Chondrocyte (in vitro differentiated cells): ENCODE measurements at regions not wholly inside any gene's neighbourhood (a gene's known extent, or its start where the extent isn't known, plus 50 kb on each side); places are given as distances from the start of the nearest gene placed in this dataset.

Source experiments
- DNase-seq: peaks from one replicate; pipeline ENCODE4 v3.0.0; 2021; ENCODE audit warnings: mixed read lengths, low spot score
- H3K27ac Mint-ChIP-seq: one replicate; pipeline ENCODE4 v1.8.0; 2021; ENCODE audit warnings: mild to moderate bottlenecking, moderate library complexity, mixed read lengths; ENCODE audit not compliant: unreplicated experiment
- H3K27me3 Mint-ChIP-seq: 2 replicates; pipeline ENCODE4 v1.8.0; 2021; ENCODE audit warnings: low read depth, mixed read lengths
- H3K36me3 Mint-ChIP-seq: 2 replicates; pipeline ENCODE4 v1.8.0; 2021; ENCODE audit warnings: low read depth, mixed read lengths
- H3K4me1 Mint-ChIP-seq: 2 replicates; pipeline ENCODE4 v1.8.0; 2021; ENCODE audit warnings: low read depth, mild to moderate bottlenecking, mixed read lengths
- H3K4me3 Mint-ChIP-seq: one replicate; pipeline ENCODE4 v1.8.0; 2021; ENCODE audit warnings: mild to moderate bottlenecking, moderate library complexity, mixed read lengths; ENCODE audit not compliant: unreplicated experiment
- H3K9me3 Mint-ChIP-seq: 2 replicates; pipeline ENCODE4 v1.8.0; 2021; ENCODE audit warnings: low read depth, mixed read lengths
- TF ChIP-seq, protein P1 (sequence below): fragments of 200-600 bp; sonication (generic); IDR thresholded peaks from 2 replicates; pipeline ENCODE4 v1.5.0; 2021; ENCODE audit warnings: antibody characterized with exemption, mild to moderate bottlenecking, moderate library complexity

- Mint-ChIP-seq H3K36me3 (no peaks in the 10 kb centered on the region), H3K9me3 (no peaks in the 10 kb centered on the region), H3K27me3 (peaks cover 2% of the 10 kb centered on the region), H3K4me1 (peaks cover 18% of the 10 kb centered on the region), H3K4me3 (peak overlapping the region; percentile 59), H3K27ac (no peak overlapping the region)
- TF ChIP-seq, protein P1, sequence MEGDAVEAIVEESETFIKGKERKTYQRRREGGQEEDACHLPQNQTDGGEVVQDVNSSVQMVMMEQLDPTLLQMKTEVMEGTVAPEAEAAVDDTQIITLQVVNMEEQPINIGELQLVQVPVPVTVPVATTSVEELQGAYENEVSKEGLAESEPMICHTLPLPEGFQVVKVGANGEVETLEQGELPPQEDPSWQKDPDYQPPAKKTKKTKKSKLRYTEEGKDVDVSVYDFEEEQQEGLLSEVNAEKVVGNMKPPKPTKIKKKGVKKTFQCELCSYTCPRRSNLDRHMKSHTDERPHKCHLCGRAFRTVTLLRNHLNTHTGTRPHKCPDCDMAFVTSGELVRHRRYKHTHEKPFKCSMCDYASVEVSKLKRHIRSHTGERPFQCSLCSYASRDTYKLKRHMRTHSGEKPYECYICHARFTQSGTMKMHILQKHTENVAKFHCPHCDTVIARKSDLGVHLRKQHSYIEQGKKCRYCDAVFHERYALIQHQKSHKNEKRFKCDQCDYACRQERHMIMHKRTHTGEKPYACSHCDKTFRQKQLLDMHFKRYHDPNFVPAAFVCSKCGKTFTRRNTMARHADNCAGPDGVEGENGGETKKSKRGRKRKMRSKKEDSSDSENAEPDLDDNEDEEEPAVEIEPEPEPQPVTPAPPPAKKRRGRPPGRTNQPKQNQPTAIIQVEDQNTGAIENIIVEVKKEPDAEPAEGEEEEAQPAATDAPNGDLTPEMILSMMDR, result no peak
- no peak for DNase-seq
Observed at GRCh38 chr5:174418809-174419539, 305.4 kb upstream of the MSX2 start.

DNA sequence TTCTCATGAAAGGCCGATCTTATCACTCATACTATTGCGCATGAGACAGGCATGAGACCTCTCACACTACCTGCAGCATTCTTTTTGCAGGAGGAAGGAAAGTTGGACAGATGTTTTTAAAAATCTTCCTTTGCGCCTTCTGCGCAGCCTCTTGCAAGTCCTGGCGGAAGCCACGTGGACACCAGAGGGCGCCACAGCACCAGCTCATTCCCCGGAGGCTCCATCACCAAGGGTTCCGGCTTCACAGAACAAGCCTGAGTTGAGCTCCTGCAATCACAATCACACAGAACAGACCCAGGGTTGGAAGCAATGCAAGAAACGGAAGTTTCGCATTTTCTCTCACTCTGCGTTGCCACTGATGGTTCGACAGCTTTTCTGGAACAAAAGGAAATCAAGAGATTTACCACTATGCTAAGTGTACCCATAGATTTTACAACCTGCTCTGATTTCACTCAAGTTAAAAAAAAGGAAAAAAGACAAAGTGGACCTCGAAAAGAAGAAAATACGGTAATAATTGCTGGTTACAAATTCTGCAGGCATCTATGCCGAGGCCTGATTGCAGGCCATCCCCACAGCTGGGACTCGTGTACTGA, 304.7 kb upstream of the MSX2 start:
- Mint-ChIP-seq H3K27me3 (peaks cover 2% of the 10 kb centered on the region), H3K4me1 (peaks cover 11% of the 10 kb centered on the region), H3K4me3 (peak overlapping the region; percentile 59), H3K27ac (no peak overlapping the region), H3K9me3 (no peaks in the 10 kb centered on the region), H3K36me3 (no peaks in the 10 kb centered on the region)
- DNase-seq, result no peak
- TF ChIP-seq, protein P1, result peak; percentile 98

GRCh38 chr5:174420651-174421407, 303.6 kb upstream of the MSX2 start:
- TF ChIP-seq, protein P1, result no peak
- peaks cover 4% of the 10 kb centered on the region for H3K27me3 Mint-ChIP-seq
- peaks cover 11% of the 10 kb centered on the region for H3K4me1 Mint-ChIP-seq
- H3K4me3 Mint-ChIP-seq, result no peak overlapping the region
- H3K27ac Mint-ChIP-seq, result no peak overlapping the region
- no peak for DNase-seq
- H3K9me3 Mint-ChIP-seq, result no peaks in the 10 kb centered on the region
- H3K36me3 Mint-ChIP-seq, result no peaks in the 10 kb centered on the region

DNA sequence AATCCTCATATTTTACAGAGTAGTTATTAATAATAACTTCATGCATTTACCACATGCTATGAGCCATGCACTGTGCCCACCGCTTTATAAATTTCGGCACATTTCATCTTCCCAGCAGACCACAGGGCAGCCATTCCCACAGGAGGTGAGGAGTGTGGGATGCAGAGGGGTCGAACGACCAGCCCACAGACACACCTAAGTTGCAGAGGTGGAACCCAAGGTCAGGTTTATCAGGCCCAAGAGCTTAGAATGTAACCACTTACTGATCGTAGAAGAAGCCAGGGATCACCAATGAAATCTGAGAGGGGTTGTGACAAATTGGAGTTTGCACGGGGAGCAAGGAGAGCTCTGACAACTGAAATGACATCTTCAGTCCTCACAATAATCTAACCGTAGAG, 303.0 kb upstream of the MSX2 start:
- no peak overlapping the region for H3K4me3 Mint-ChIP-seq
- no peak overlapping the region for H3K27ac Mint-ChIP-seq
- peaks cover 4% of the 10 kb centered on the region for H3K27me3 Mint-ChIP-seq
- no peaks in the 10 kb centered on the region for H3K36me3 Mint-ChIP-seq
- TF ChIP-seq, protein P1, result no peak
- DNase-seq, result no peak
- H3K4me1 Mint-ChIP-seq, result peaks cover 11% of the 10 kb centered on the region
- no peaks in the 10 kb centered on the region for H3K9me3 Mint-ChIP-seq

GRCh38 chr5:174423558-174423957, 300.8 kb upstream of the MSX2 start:
- no peak for DNase-seq
- H3K4me1 Mint-ChIP-seq, result peaks cover 11% of the 10 kb centered on the region
- TF ChIP-seq, protein P1, result no peak
- peaks cover 4% of the 10 kb centered on the region for H3K27me3 Mint-ChIP-seq
- no peaks in the 10 kb centered on the region for H3K36me3 Mint-ChIP-seq
- no peaks in the 10 kb centered on the region for H3K9me3 Mint-ChIP-seq
- no peak overlapping the region for H3K27ac Mint-ChIP-seq
- no peak overlapping the region for H3K4me3 Mint-ChIP-seq
